HG03469 (cell line): ENCODE measurements at regions not wholly inside any gene's neighbourhood (a gene's known extent, or its start where the extent isn't known, plus 50 kb on each side); places are given as distances from the start of the nearest gene placed in this dataset.

Experiments
- ATAC-seq: cut with Tn5 transposase; IDR thresholded peaks from one replicate; pipeline ENCODE4 v1.9.1; 2021; ENCODE audit warnings: mild to moderate bottlenecking, moderate library complexity, moderate number of reproducible peaks; ENCODE audit not compliant: unreplicated experiment

DNA sequence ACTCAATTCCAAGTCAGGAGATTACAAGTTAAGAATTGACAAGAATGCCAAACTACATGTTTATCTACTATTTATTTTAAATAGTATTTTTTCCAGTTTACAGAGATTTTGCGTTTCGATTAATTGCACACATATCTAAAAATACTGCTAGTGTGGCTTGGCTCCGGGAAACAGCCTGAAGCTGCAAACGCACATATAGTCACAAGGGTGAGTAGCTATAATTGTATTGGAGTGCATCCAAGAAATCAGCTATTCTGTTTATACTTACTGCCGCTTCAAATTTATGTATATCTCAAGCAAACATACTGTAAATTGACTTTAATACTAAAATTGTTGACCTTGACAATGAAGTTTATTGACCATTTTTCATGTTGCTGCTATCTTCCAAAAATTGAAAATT is 77.0 kb upstream of the PLSCR5 start:
- ATAC-seq = no peak

GRCh38 chr3:146680617-146681016 is 75.5 kb upstream of the PLSCR5 start:
- ATAC-seq = no peak

DNA sequence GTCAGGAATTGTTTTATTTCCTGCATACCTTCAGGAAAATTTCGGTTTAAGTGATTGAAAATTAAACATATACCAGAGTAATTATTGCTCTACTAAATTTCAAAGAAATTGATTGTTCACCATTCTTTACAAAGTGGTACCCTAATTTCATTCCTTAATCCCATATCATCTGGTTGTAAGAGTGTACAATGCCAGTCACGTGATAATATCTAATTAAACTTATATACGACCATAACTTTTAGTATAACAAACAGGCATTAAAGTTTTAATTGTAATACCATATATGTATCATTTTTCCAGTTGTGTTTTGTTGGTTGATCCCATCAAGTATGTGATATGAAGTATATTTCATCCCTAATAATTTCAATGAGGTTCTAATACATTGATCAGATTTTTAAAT is 74.8 kb upstream of the PLSCR5 start:
- ATAC-seq = no peak

DNA sequence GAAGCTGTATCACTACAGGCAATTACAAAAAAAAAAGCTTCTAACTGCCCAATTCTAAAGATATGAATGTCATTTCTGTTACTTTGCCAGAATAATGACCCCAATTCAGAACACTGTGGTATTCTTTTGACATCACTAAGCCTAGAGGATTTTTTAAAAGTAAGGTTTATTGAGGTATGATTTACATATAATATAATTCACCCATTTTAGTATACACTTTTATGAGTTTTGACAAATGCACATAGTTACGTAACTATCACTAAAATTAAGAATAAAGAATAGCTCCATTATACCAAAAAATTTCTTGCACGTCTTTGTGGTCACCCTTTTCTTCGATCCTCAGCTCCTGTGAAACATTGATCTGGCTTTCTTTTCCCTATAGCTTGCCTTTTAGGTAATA is 74.0 kb upstream of the PLSCR5 start:
- no peak for ATAC-seq

DNA sequence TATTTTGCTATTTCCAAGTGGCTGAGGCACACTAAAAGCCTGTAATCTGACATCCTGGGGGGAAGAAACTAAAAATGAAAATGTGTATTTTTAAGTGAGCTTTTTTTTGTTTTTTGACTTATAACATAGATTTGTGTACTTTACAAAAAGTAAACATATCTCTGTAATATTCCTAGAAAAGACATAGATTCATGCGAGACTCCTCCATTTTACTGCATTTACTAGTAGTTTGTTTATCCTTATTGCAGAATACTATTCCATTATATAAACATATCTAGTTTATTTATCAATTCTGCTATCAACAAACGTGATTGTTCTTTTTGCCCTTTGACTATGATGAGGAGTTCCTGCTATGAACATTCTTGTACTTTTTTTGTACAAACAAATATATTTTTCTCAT is 67.8 kb upstream of the PLSCR5 start:
- no peak for ATAC-seq

DNA sequence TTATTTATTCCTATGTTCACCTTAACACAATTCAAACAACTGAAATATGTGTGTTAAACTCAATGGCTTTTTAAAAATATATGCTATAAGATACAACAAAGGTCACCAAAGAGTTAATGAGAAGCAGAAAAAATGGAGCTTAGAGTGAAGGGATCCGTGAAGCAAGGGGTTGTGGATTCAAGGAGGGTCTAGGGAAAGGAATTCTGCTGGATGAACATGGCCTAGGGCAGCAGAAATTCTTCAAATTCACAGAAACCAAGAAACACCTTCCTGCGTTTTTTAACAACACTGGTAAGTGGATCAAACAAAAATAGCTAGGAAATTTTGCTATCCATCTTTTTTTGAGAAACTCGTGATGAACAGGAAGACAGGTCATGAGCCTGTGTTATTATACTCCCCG is 59.3 kb upstream of the PLSCR5 start:
- no peak for ATAC-seq

GRCh38 chr3:146658841-146659240 is 53.7 kb upstream of the PLSCR5 start:
- no peak for ATAC-seq

DNA sequence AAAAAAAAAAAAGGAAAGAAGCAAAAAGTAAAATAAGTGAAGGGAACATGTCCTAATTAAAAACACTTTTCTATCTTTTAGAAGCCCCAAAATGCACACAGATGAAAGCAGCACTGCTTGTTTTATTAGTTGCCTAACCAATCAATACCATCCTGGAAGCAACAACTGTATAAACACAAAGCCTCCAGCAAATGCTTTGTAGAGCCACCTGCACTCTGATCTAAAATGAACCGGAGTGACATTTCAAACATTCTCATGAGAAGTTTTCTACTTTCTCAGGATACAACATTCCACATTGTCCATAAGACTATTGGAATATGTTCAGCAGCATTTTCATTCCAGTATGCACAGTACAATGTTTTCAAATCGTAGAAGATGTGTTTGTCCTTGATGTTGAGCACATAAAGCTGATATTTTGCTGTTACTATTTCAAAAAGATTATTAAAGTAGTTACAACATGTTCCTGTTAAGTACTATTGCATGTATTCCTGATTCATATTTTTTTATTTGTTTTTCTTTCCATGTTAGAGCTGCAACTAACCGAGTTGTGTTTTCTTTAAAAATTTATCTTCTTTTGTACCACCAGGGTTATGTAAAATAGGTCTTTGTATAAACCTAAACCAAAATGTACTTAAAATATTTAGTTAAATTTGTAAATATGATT is 50.3 kb upstream of the PLSCR5 start:
- ATAC-seq = no peak
